ENCODE measurements at regions not wholly inside any gene's neighbourhood (a gene's known extent, or its start where the extent isn't known, plus 50 kb on each side); places are given as distances from the start of the nearest gene placed in this dataset.

- H3K4me1 ChIP-seq = no peaks in the 10 kb centered on the region
- H3K4me3 ChIP-seq = no peak overlapping the region
- H3K9me3 ChIP-seq = no peaks in the 10 kb centered on the region
- no peak overlapping the region for H3K27ac ChIP-seq
- intact Hi-C loops (cut with DNase I; ENCODE audit: low total_unique reads) = no loop called here
- in situ Hi-C loops (cut with MboI; ENCODE audit: low sequenced_read_pairs in 4 of 4) = no loop called here
- DNase-seq (no peak), ATAC-seq (no peak)
- TF ChIP-seq POLR2A (IDR thresholded peaks at IDR 0.05) = no peak
- TF ChIP-seq, protein P1, sequence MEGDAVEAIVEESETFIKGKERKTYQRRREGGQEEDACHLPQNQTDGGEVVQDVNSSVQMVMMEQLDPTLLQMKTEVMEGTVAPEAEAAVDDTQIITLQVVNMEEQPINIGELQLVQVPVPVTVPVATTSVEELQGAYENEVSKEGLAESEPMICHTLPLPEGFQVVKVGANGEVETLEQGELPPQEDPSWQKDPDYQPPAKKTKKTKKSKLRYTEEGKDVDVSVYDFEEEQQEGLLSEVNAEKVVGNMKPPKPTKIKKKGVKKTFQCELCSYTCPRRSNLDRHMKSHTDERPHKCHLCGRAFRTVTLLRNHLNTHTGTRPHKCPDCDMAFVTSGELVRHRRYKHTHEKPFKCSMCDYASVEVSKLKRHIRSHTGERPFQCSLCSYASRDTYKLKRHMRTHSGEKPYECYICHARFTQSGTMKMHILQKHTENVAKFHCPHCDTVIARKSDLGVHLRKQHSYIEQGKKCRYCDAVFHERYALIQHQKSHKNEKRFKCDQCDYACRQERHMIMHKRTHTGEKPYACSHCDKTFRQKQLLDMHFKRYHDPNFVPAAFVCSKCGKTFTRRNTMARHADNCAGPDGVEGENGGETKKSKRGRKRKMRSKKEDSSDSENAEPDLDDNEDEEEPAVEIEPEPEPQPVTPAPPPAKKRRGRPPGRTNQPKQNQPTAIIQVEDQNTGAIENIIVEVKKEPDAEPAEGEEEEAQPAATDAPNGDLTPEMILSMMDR (IDR thresholded peaks at IDR 0.05 in 4 of 5, conservative IDR thresholded peaks at IDR 0.05 in 1 of 5) = no peak
- H3K36me3 ChIP-seq = no peaks in the 10 kb centered on the region
- H3K27me3 ChIP-seq = no peaks in the 10 kb centered on the region
Measured at GRCh38 chr5:58012801-58013315, 447.0 kb downstream of the PLK2 start.

DNA sequence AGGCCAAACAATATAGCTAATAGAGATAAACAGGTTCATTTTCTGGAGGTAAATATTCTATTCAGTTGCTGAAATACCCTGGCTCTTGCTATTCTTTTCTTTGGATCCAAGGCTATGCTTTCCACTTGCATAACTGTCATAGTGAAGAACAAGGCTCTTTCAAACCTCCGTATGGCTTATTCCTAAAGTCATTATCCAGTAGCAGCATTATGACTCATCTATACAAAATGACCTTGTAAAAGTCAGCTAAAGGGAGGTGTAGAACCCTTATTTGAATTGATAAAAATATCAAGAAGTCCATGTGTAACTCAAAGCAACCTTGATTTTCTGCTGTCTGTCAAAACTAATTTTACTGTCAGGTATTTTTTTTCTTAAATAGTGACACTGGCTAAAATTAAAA is 447.8 kb downstream of the PLK2 start:
- H3K36me3 ChIP-seq = no peaks in the 10 kb centered on the region
- H3K4me1 ChIP-seq = no peaks in the 10 kb centered on the region
- no peak overlapping the region for H3K27ac ChIP-seq
- TF ChIP-seq, protein P1 (IDR thresholded peaks at IDR 0.05 in 4 of 5, conservative IDR thresholded peaks at IDR 0.05 in 1 of 5) = no peak
- TF ChIP-seq POLR2A (IDR thresholded peaks at IDR 0.05) = no peak
- H3K9me3 ChIP-seq = no peaks in the 10 kb centered on the region
- no peak overlapping the region for H3K4me3 ChIP-seq
- in situ Hi-C loops (cut with MboI; ENCODE audit: low sequenced_read_pairs in 4 of 4) (no loop called here), intact Hi-C loops (cut with DNase I; ENCODE audit: low total_unique reads) (no loop called here)
- DNase-seq (no peak), ATAC-seq (no peak)
- no peaks in the 10 kb centered on the region for H3K27me3 ChIP-seq

- Histone ChIP-seq H3K36me3 (no peaks in the 10 kb centered on the region), H3K4me3 (no peak overlapping the region), H3K9me3 (no peaks in the 10 kb centered on the region), H3K27me3 (no peaks in the 10 kb centered on the region), H3K4me1 (no peaks in the 10 kb centered on the region), H3K27ac (no peak overlapping the region)
- no peak for ATAC-seq
- intact Hi-C loops (cut with DNase I; ENCODE audit: low total_unique reads) (no loop called here), in situ Hi-C loops (cut with MboI; ENCODE audit: low sequenced_read_pairs in 4 of 4) (no loop called here)
- no peak for DNase-seq
- TF ChIP-seq, protein P1 (IDR thresholded peaks at IDR 0.05 in 4 of 5, conservative IDR thresholded peaks at IDR 0.05 in 1 of 5) = no peak
- no peak for TF ChIP-seq POLR2A (IDR thresholded peaks at IDR 0.05)
Measured at GRCh38 chr5:58011301-58011700, 448.6 kb downstream of the PLK2 start.

DNA sequence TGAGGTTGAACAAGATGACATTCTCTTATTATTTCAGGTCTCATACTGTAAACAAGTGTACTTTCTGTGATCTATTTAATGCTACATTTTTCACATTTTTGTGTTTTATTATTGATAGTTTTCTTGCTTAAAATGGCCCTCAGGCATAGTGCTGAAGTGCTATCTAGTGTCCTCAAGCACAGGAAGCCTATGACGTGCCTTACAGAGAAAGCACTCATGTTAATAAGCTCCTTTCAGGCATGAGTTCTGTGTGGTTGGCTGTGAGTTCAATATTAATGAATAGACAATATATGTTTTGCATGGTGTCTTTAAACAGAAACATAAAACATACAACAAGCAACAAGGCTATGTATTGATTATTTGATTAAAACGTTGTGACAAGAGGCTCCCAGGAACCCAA is 450.1 kb downstream of the PLK2 start:
- Histone ChIP-seq H3K27me3 (no peaks in the 10 kb centered on the region), H3K36me3 (no peaks in the 10 kb centered on the region), H3K4me1 (no peaks in the 10 kb centered on the region), H3K9me3 (no peaks in the 10 kb centered on the region), H3K27ac (no peak overlapping the region), H3K4me3 (no peak overlapping the region)
- no peak for TF ChIP-seq POLR2A (IDR thresholded peaks at IDR 0.05)
- TF ChIP-seq, protein P1 (IDR thresholded peaks at IDR 0.05 in 4 of 5, conservative IDR thresholded peaks at IDR 0.05 in 1 of 5) = no peak
- DNase-seq (no peak), ATAC-seq (no peak)
- intact Hi-C loops (cut with DNase I; ENCODE audit: low total_unique reads) (no loop called here), in situ Hi-C loops (cut with MboI; ENCODE audit: low sequenced_read_pairs in 4 of 4) (no loop called here)

- H3K4me1 ChIP-seq = no peaks in the 10 kb centered on the region
- TF ChIP-seq, protein P1 (IDR thresholded peaks at IDR 0.05 in 4 of 5, conservative IDR thresholded peaks at IDR 0.05 in 1 of 5) = no peak
- no peak for TF ChIP-seq POLR2A (IDR thresholded peaks at IDR 0.05)
- H3K27me3 ChIP-seq = no peaks in the 10 kb centered on the region
- intact Hi-C loops (cut with DNase I; ENCODE audit: low total_unique reads) (no loop called here), in situ Hi-C loops (cut with MboI; ENCODE audit: low sequenced_read_pairs in 4 of 4) (no loop called here)
- no peak for DNase-seq
- no peak for ATAC-seq
- no peaks in the 10 kb centered on the region for H3K36me3 ChIP-seq
- H3K4me3 ChIP-seq = no peak overlapping the region
- H3K9me3 ChIP-seq = no peaks in the 10 kb centered on the region
- no peak overlapping the region for H3K27ac ChIP-seq
Measured at GRCh38 chr5:58002323-58002722, 457.6 kb downstream of the PLK2 start.
